MCF 10A (cell line): ENCODE measurements at regions not wholly inside any gene's neighbourhood (a gene's known extent, or its start where the extent isn't known, plus 50 kb on each side); places are given as distances from the start of the nearest gene placed in this dataset.
"Not testable (repeated sequence)": the region's sequence is repeated elsewhere in the genome, so short reads cannot be mapped to it uniquely, and the experiment has no call there.

Experiments
- BruUV-seq: library from RNA; stranded (reverse); fragments of 400-500 nt; replicated peaks from 2 replicates; lab custom pipeline; 2021; lab: Mats Ljungman, UMichigan
- CTCF ChIA-PET: fragments of 300-600 bp; sonication (Branson Sonifier 250); formaldehyde crosslinking; extraction: SDS; loops from one replicate; lab custom pipeline; 2021; ENCODE audit warnings: antibody characterized with exemption, inconsistent platforms; lab: Yijun Ruan, JAX
- POLR2A ChIA-PET: fragments of 300-600, 350-650 bp; sonication (Branson Sonifier 250); formaldehyde crosslinking; extraction: SDS; loops from one replicate; lab custom pipeline; 2020; ENCODE audit warnings: antibody characterized with exemption, inconsistent platforms; lab: Yijun Ruan, JAX
- DNase-seq: peaks from one replicate; pipeline ENCODE4 v3.0.0-alpha.2; 2018; ENCODE audit not compliant: unreplicated experiment
- H3K27ac Mint-ChIP-seq: one replicate; pipeline ENCODE4 v1.8.0; 2022; ENCODE audit warnings: mild to moderate bottlenecking, low read depth, mixed read lengths; ENCODE audit not compliant: unreplicated experiment
- H3K27me3 Mint-ChIP-seq: one replicate; pipeline ENCODE4 v1.8.0; 2022; ENCODE audit warnings: mixed read lengths; ENCODE audit not compliant: insufficient read depth, unreplicated experiment
- H3K36me3 Mint-ChIP-seq: one replicate; pipeline ENCODE4 v1.8.0; 2022; ENCODE audit warnings: mild to moderate bottlenecking, moderate library complexity, mixed read lengths; ENCODE audit not compliant: insufficient read depth, unreplicated experiment
- H3K4me1 Mint-ChIP-seq: one replicate; pipeline ENCODE4 v1.8.0; 2022; ENCODE audit warnings: mixed read lengths; ENCODE audit not compliant: insufficient read depth, unreplicated experiment
- H3K4me3 Mint-ChIP-seq: one replicate; pipeline ENCODE4 v1.8.0; 2022; ENCODE audit warnings: mild to moderate bottlenecking, moderate library complexity, mixed read lengths; ENCODE audit not compliant: unreplicated experiment
- H3K9me3 Mint-ChIP-seq: one replicate; pipeline ENCODE4 v1.8.0; 2022; ENCODE audit warnings: mixed read lengths; ENCODE audit not compliant: unreplicated experiment
- intact Hi-C: fragments of 100-400 bp; cut with micrococcal nuclease; formaldehyde crosslinking; loops from 2 replicates; pipeline ENCODE4 v1.14.1; 2022

GRCh38 chr5:34192923-34193262 lies 149.9 kb upstream of the C1QTNF3 start:
- H3K4me1 Mint-ChIP-seq, BruUV-seq, H3K27me3 Mint-ChIP-seq, POLR2A ChIA-PET, intact Hi-C loops, H3K36me3 Mint-ChIP-seq, H3K4me3 Mint-ChIP-seq, H3K9me3 Mint-ChIP-seq, CTCF ChIA-PET, DNase-seq: not testable (repeated sequence)
- H3K27ac Mint-ChIP-seq: peak overlapping the region; percentile 16

GRCh38 chr5:34193297-34193696 lies 150.3 kb upstream of the C1QTNF3 start:
- H3K9me3 Mint-ChIP-seq, CTCF ChIA-PET, H3K27ac Mint-ChIP-seq, DNase-seq, H3K36me3 Mint-ChIP-seq, POLR2A ChIA-PET, H3K27me3 Mint-ChIP-seq, H3K4me1 Mint-ChIP-seq, H3K4me3 Mint-ChIP-seq, BruUV-seq, intact Hi-C loops: not testable (repeated sequence)

GRCh38 chr5:34193804-34194203 lies 150.8 kb upstream of the C1QTNF3 start:
- H3K27me3 Mint-ChIP-seq, H3K36me3 Mint-ChIP-seq, H3K4me3 Mint-ChIP-seq, H3K9me3 Mint-ChIP-seq, H3K27ac Mint-ChIP-seq, CTCF ChIA-PET, BruUV-seq, H3K4me1 Mint-ChIP-seq, DNase-seq, POLR2A ChIA-PET, intact Hi-C loops: not testable (repeated sequence)

GRCh38 chr5:34196091-34196490 lies 153.1 kb upstream of the C1QTNF3 start:
- H3K9me3 Mint-ChIP-seq, H3K27me3 Mint-ChIP-seq, H3K4me1 Mint-ChIP-seq, H3K36me3 Mint-ChIP-seq, intact Hi-C loops, H3K4me3 Mint-ChIP-seq, DNase-seq, H3K27ac Mint-ChIP-seq, BruUV-seq, POLR2A ChIA-PET, CTCF ChIA-PET: not testable (repeated sequence)

- POLR2A ChIA-PET, H3K4me3 Mint-ChIP-seq, CTCF ChIA-PET, H3K36me3 Mint-ChIP-seq, H3K27ac Mint-ChIP-seq, intact Hi-C loops, H3K9me3 Mint-ChIP-seq, BruUV-seq, DNase-seq, H3K27me3 Mint-ChIP-seq, H3K4me1 Mint-ChIP-seq: not testable (repeated sequence)
Observed at GRCh38 chr5:34205347-34205746, 162.3 kb upstream of the C1QTNF3 start.

- H3K27me3 Mint-ChIP-seq, CTCF ChIA-PET, H3K4me1 Mint-ChIP-seq, POLR2A ChIA-PET, H3K27ac Mint-ChIP-seq, H3K4me3 Mint-ChIP-seq, intact Hi-C loops, H3K36me3 Mint-ChIP-seq, H3K9me3 Mint-ChIP-seq: not testable (repeated sequence)
- DNase-seq: peak; percentile 47
- TSS peak; percentile 19 for BruUV-seq
Observed at GRCh38 chr5:34217386-34217785, 174.4 kb upstream of the C1QTNF3 start.

GRCh38 chr5:34221329-34222073 lies 178.5 kb upstream of the C1QTNF3 start:
- H3K4me1 Mint-ChIP-seq, H3K4me3 Mint-ChIP-seq, H3K9me3 Mint-ChIP-seq, H3K27me3 Mint-ChIP-seq, H3K36me3 Mint-ChIP-seq, DNase-seq, intact Hi-C loops, POLR2A ChIA-PET, H3K27ac Mint-ChIP-seq, BruUV-seq, CTCF ChIA-PET: not testable (repeated sequence)

GRCh38 chr5:34223158-34223557 lies 180.1 kb upstream of the C1QTNF3 start:
- H3K4me1 Mint-ChIP-seq, H3K36me3 Mint-ChIP-seq, POLR2A ChIA-PET, H3K27ac Mint-ChIP-seq, H3K9me3 Mint-ChIP-seq, CTCF ChIA-PET, H3K27me3 Mint-ChIP-seq, DNase-seq, H3K4me3 Mint-ChIP-seq, BruUV-seq, intact Hi-C loops: not testable (repeated sequence)

GRCh38 chr5:34230402-34230801 lies 187.4 kb upstream of the C1QTNF3 start:
- POLR2A ChIA-PET, intact Hi-C loops, H3K27ac Mint-ChIP-seq, BruUV-seq, H3K4me1 Mint-ChIP-seq, H3K36me3 Mint-ChIP-seq, H3K4me3 Mint-ChIP-seq, H3K27me3 Mint-ChIP-seq, H3K9me3 Mint-ChIP-seq, CTCF ChIA-PET, DNase-seq: not testable (repeated sequence)
